HFF-Myc (cell line): ENCODE measurements at regions not wholly inside any gene's neighbourhood (a gene's known extent, or its start where the extent isn't known, plus 50 kb on each side); places are given as distances from the start of the nearest gene placed in this dataset.

Source experiments
- DNase-seq: peaks from one replicate; pipeline ENCODE4 v3.0.0-alpha.2; 2011; ENCODE audit warnings: low read depth; ENCODE audit errors: extremely low read depth
- H3K4me3 ChIP-seq: replicated peaks from 2 replicates; pipeline ENCODE4 v1.5.1; 2011; ENCODE audit warnings: low read depth, mild to moderate bottlenecking, control low read depth, low read length
- CTCF ChIP-seq: IDR thresholded peaks from 2 replicates; pipeline ENCODE4 v1.5.1; 2012; ENCODE audit warnings: mild to moderate bottlenecking, low read depth, low read length, control low read depth; ENCODE audit errors: missing control alignments

DNA sequence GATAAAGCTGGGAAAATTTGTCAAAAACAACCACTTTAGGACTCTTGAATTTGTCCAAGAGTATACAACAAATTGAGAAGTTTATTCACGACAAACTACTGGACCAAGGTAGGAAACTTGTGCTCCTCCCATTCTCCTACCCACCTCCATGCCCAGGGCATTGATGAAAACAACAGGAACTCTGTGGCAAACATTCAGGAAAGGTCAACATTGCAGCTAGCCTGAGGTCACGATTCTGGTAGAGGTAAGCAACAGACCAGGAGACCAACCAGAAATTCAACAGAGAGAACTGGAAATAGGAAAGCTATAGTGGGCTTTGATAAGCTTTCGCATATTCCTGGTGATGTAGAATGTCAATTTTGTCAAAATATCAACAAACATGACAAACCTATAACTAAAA lies 209.1 kb upstream of the CTAGE1 start:
- TF ChIP-seq CTCF = no peak

DNA sequence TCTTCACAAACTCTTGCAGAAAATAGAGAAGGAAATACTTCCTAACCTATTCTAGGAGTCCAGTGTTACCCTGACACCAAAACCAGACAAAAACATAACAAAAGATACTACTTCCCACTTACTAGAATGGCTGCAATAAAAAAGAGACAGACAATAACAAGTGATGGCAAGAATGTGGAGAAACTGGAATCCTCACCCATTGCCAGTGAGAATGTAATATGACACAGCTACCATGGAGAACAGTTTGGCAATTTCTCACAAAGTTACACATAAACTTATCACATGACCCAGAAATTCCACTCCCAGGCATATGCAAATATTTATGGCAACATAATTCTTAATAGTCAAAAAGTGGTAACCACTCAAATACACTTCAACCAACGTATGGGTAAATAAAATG lies 209.8 kb upstream of the CTAGE1 start:
- no peak for TF ChIP-seq CTCF
- no peak for DNase-seq

More for the DNA sequence above, 209.1 kb upstream of the CTAGE1 start:
- no peak overlapping the region for H3K4me3 ChIP-seq
- no peak for DNase-seq

GRCh38 chr18:22628795-22629510 lies 211.2 kb upstream of the CTAGE1 start:
- no peak overlapping the region for H3K4me3 ChIP-seq
- DNase-seq = no peak
- TF ChIP-seq CTCF = no peak

More for the DNA sequence above, 209.8 kb upstream of the CTAGE1 start:
- H3K4me3 ChIP-seq = no peak overlapping the region

GRCh38 chr18:22630980-22631379 lies 213.3 kb upstream of the CTAGE1 start:
- DNase-seq = no peak
- TF ChIP-seq CTCF = no peak
- H3K4me3 ChIP-seq = no peak overlapping the region

- DNase-seq = no peak
- no peak overlapping the region for H3K4me3 ChIP-seq
- no peak for TF ChIP-seq CTCF
Observed at GRCh38 chr18:22632191-22632590, 214.5 kb upstream of the CTAGE1 start.

DNA sequence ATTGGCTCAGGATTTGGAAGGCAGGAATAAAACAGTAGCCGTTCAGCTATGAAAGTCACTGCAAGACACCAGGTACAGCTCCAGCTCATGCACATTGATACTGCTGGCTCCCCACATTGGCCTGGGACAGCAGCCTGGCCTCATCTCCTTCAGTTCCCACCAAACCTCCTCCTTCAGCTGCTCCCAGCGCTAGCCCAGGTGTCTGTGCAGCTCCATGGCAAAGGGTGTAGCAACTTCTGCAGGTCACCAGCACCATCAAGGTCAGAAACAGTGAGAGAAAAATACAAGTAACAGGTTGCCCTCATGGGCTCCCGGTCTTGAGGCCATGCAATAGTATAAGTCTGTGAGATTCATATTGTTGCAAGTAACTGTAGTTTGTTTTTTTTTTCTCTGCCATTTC lies 216.7 kb upstream of the CTAGE1 start:
- H3K4me3 ChIP-seq = no peak overlapping the region
- no peak for TF ChIP-seq CTCF
- no peak for DNase-seq

DNA sequence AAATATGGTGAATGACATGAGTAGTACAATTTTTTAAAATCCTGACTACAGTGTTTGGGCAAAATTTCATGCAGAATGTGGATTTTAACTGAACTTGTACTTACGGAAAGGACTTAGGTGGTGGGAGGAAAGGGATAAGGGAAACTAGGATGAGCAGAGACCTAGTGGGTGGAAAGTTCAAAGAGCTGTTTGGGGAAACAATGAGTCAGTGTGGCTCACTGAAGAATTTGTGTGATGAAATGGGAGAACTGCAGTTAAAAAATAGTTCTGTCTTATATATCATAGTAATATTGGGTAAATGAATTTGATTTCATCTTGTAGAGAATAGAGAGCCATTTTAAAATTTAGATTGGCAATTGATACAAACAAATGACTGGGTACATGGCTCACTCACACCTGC lies 220.1 kb upstream of the CTAGE1 start:
- TF ChIP-seq CTCF = no peak
- no peak overlapping the region for H3K4me3 ChIP-seq
- DNase-seq = peak; percentile 35
